ENCODE measurements at regions not wholly inside any gene's neighbourhood (a gene's known extent, or its start where the extent isn't known, plus 50 kb on each side); places are given as distances from the start of the nearest gene placed in this dataset.

DNA sequence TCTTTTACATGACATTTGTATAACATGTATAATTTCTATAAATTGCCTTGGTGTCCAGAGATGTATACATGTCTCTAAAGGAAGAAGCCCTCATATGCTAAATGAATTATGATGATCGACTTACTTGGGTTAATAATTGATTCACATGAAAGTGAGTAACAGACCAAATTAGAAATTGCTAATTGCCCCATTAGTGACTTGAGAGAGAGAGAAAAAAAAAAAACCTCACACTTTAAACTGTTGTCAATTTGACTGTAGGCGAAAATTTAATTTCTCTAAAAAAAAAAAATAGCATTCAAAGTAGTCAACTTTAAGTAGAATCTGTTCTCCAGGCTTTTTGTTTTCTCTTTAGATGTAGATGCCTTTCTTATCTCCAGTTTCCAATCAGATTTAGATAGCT lies 383.3 kb downstream of the SH2D4B start:
- H3K27me3 ChIP-seq = no peaks in the 10 kb centered on the region
- no peak overlapping the region for H3K4me3 ChIP-seq
- H3K9me3 ChIP-seq = no peaks in the 10 kb centered on the region
- TF ChIP-seq POLR2A (IDR thresholded peaks at IDR 0.05) = no peak
- TF ChIP-seq, protein P1, sequence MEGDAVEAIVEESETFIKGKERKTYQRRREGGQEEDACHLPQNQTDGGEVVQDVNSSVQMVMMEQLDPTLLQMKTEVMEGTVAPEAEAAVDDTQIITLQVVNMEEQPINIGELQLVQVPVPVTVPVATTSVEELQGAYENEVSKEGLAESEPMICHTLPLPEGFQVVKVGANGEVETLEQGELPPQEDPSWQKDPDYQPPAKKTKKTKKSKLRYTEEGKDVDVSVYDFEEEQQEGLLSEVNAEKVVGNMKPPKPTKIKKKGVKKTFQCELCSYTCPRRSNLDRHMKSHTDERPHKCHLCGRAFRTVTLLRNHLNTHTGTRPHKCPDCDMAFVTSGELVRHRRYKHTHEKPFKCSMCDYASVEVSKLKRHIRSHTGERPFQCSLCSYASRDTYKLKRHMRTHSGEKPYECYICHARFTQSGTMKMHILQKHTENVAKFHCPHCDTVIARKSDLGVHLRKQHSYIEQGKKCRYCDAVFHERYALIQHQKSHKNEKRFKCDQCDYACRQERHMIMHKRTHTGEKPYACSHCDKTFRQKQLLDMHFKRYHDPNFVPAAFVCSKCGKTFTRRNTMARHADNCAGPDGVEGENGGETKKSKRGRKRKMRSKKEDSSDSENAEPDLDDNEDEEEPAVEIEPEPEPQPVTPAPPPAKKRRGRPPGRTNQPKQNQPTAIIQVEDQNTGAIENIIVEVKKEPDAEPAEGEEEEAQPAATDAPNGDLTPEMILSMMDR (IDR thresholded peaks at IDR 0.05 in 4 of 5, conservative IDR thresholded peaks at IDR 0.05 in 1 of 5) = no peak
- no peaks in the 10 kb centered on the region for H3K36me3 ChIP-seq
- intact Hi-C loops (cut with DNase I; ENCODE audit: low total_unique reads) = loop anchor here (10.0 kb wide), 1 partner anchor 256 kb away; no protein-coding TSS in a partner anchor
- H3K27ac ChIP-seq = no peak overlapping the region
- H3K4me1 ChIP-seq = no peaks in the 10 kb centered on the region
- ATAC-seq = no peak
- in situ Hi-C loops (cut with MboI; ENCODE audit: low sequenced_read_pairs in 4 of 4) = no loop called here
- DNase-seq = no peak

DNA sequence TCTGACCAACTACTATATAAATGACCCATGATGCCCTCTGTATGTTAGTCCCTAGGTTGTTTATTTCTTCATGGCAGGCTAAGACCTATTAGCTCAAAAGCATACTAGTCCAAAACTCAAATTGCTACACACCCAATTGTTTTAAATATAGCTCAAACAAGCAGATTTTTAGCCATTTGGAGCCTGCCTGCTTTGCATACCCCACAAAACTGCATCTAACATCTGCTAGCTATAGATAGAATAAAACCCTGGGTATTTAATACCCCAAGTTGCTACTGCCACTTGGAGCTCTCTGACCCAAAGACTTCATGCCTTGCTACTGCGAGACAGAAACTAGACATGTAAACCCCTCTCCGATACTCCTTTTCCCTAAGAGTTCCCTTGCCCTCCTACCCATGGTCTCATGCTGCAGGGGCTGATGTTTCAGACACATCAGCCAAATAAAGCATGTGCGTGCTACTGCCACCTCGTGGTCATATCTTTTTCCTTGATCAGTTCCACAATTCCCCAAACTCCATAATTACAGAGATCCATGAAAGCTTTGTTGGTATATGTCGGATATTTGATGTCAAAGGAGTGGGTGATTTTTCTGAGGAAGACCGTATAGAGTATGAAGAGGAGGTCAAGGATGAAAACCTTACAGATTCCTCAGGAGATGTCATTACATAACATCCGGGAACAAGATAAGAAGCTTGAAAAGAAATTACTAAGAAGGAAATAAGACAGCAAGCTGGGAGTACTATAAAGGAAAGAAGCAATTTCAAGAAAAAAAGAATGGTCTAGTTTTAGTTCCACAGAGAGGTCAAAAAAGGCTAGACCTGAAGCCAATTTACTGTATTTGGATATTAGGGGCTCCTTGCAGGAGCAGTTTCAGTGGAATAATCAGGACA lies 386.6 kb downstream of the SH2D4B start:
- Histone ChIP-seq H3K4me3 (no peak overlapping the region), H3K36me3 (no peaks in the 10 kb centered on the region), H3K27me3 (no peaks in the 10 kb centered on the region), H3K9me3 (no peaks in the 10 kb centered on the region), H3K27ac (no peak overlapping the region), H3K4me1 (no peaks in the 10 kb centered on the region)
- ATAC-seq (no peak), DNase-seq (no peak)
- in situ Hi-C loops (cut with MboI; ENCODE audit: low sequenced_read_pairs in 4 of 4) (no loop called here), intact Hi-C loops (cut with DNase I; ENCODE audit: low total_unique reads) (loop anchor here (10.0 kb wide), 1 partner anchor 260 kb away; no protein-coding TSS in a partner anchor)
- TF ChIP-seq, protein P1 (IDR thresholded peaks at IDR 0.05 in 4 of 5, conservative IDR thresholded peaks at IDR 0.05 in 1 of 5) = peak in 3 of 5 experiments; percentile 28 to 56 (median 41)
- TF ChIP-seq POLR2A (IDR thresholded peaks at IDR 0.05) = no peak

DNA sequence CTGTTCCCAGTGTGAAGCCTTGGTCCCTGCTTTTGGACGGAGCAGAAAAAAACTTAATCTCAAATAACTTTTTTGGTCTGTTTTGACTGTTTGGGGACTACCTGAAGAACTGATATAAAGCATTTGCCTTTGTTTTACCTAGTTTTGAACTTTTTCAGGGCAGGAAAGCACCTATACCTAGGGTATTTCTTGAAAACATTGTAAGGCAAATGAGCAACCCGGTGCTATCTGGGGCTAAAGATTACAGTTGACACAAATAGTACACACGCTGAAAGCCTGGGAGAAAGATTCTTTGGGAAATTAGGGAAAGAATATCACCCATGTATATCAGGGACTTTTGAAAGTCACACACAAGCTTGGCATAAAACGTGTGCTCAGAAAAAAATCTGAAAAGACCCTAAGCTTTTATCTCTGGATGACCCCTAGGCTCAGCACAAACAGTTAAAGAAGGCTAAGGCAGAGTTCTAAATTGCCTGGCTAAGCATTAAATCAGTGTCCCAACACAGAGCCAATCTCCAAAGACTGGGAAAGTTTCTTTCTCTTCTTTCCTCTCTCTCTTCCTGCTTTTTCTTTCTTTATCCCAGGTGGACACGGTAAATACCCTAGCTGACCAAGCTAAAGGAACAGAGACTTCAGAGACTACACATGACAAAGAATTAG lies 389.8 kb downstream of the SH2D4B start:
- Histone ChIP-seq H3K4me3 (no peak overlapping the region), H3K27ac (no peak overlapping the region), H3K36me3 (no peaks in the 10 kb centered on the region), H3K4me1 (no peaks in the 10 kb centered on the region), H3K27me3 (no peaks in the 10 kb centered on the region), H3K9me3 (no peaks in the 10 kb centered on the region)
- in situ Hi-C loops (cut with MboI; ENCODE audit: low sequenced_read_pairs in 4 of 4) = no loop called here
- no peak for ATAC-seq
- no peak for DNase-seq
- intact Hi-C loops (cut with DNase I; ENCODE audit: low total_unique reads) = loop anchor here (10.0 kb wide), 1 partner anchor 263 kb away; no protein-coding TSS in a partner anchor
- TF ChIP-seq, protein P1 (IDR thresholded peaks at IDR 0.05 in 4 of 5, conservative IDR thresholded peaks at IDR 0.05 in 1 of 5) = no peak
- TF ChIP-seq POLR2A (IDR thresholded peaks at IDR 0.05) = no peak

DNA sequence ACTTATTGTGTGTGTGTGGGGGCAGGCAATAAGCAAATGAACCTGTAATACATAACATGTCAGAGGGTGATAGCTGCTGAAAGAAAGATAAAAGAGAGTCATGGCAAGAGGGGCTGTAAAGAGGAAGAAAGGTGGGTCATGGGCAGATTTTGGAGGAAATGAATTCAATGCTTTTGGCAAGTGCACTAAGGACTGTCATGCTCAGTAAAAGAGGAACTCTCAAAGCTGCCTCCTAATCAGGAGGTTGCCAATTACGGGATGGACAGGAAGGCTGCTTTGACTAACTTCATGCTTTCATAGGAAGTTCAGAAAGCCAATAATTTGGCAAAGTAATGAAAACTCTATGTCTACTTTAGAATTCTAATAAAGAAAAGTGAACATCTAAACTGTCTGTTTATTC lies 401.2 kb downstream of the SH2D4B start:
- Histone ChIP-seq H3K9me3 (no peaks in the 10 kb centered on the region), H3K4me3 (no peak overlapping the region), H3K27ac (no peak overlapping the region), H3K36me3 (no peaks in the 10 kb centered on the region), H3K4me1 (no peaks in the 10 kb centered on the region), H3K27me3 (no peaks in the 10 kb centered on the region)
- TF ChIP-seq, protein P1 (IDR thresholded peaks at IDR 0.05 in 4 of 5, conservative IDR thresholded peaks at IDR 0.05 in 1 of 5) = no peak
- TF ChIP-seq POLR2A (IDR thresholded peaks at IDR 0.05) = no peak
- ATAC-seq (no peak), DNase-seq (no peak)
- in situ Hi-C loops (cut with MboI; ENCODE audit: low sequenced_read_pairs in 4 of 4) = no loop called here
- intact Hi-C loops (cut with DNase I; ENCODE audit: low total_unique reads) = no loop called here
